H1 (cell line): ENCODE measurements at regions not wholly inside any gene's neighbourhood (a gene's known extent, or its start where the extent isn't known, plus 50 kb on each side); places are given as distances from the start of the nearest gene placed in this dataset.

ENCODE experiments used
- CTCF ChIA-PET: fragments of 300-600 bp; sonication (Branson Sonifier 250); formaldehyde crosslinking; loops from one replicate; lab custom pipeline; 2021; ENCODE audit not compliant: partially characterized antibody; lab: Charles Lee
- POLR2A ChIA-PET: fragments of 300-600 bp; sonication (Branson Sonifier 250); formaldehyde crosslinking; loops from one replicate; lab custom pipeline; 2021; ENCODE audit warnings: inconsistent platforms; ENCODE audit not compliant: partially characterized antibody; lab: Charles Lee
- DNase-seq, 2 experiments: peaks; one replicate each; pipeline versions ENCODE4 v3.0.0 to v3.0.0-alpha.2; 2010 to 2022; ENCODE audit warnings: low spot score in 2 of 2, low read depth in 1 of 2, mixed read lengths in 1 of 2
- FAIRE-seq: peaks from 2 replicates; lab custom pipeline; 2011; peaks lifted over from hg19 to GRCh38; lab: Jason Lieb, UNC
- H2AFZ ChIP-seq: 2 replicates; pipeline ENCODE4 v1.8.1; 2012; ENCODE audit warnings: low read length, inconsistent platforms
- H2AK5ac ChIP-seq: 2 replicates; pipeline ENCODE4 v1.6.1; 2013; ENCODE audit warnings: low read depth, low read length
- H2BK120ac ChIP-seq: replicated peaks from 2 replicates; pipeline ENCODE3; 2013; ENCODE audit warnings: low read depth, low read length, inconsistent platforms
- H2BK12ac ChIP-seq: 2 replicates; pipeline ENCODE4 v1.6.1; 2013; ENCODE audit warnings: low read depth, low read length
- H2BK15ac ChIP-seq: 2 replicates; pipeline ENCODE4 v1.6.1; 2013; ENCODE audit warnings: low read length
- H2BK20ac ChIP-seq: 2 replicates; pipeline ENCODE4 v1.6.1; 2013; ENCODE audit warnings: low read length
- H2BK5ac ChIP-seq: 2 replicates; pipeline ENCODE4 v1.6.1; 2013; ENCODE audit warnings: low read depth, low read length
- H3K14ac ChIP-seq: 2 replicates; pipeline ENCODE4 v1.6.1; 2013; ENCODE audit warnings: inconsistent platforms; ENCODE audit not compliant: insufficient read length
- H3K18ac ChIP-seq: 2 replicates; pipeline ENCODE4 v1.6.1; 2013; ENCODE audit warnings: low read length; ENCODE audit errors: extremely low read depth
- H3K23ac ChIP-seq: 2 replicates; pipeline ENCODE4 v1.6.1; 2013; ENCODE audit warnings: inconsistent platforms; ENCODE audit not compliant: insufficient read length
- H3K23me2 ChIP-seq: 2 replicates; pipeline ENCODE4 v1.6.1; 2013; ENCODE audit warnings: low read depth, low read length
- H3K27ac ChIP-seq: 2 replicates; pipeline ENCODE4 v1.6.1; 2011; ENCODE audit warnings: low read depth, low read length, inconsistent platforms
- H3K27me3 ChIP-seq, 4 experiments: replicated peaks in 1 of 4; 1 replicate in 1 of 4; 2 replicates in 3 of 4; pipeline versions ENCODE4 v1.6.1 to v1.8.1; 2011 to 2013; ENCODE audit warnings: low read length in 3 of 4, mild to moderate bottlenecking in 3 of 4, inconsistent platforms in 2 of 4, mixed read lengths in 2 of 4, moderate library complexity in 1 of 4; ENCODE audit not compliant: control insufficient read depth in 3 of 4, insufficient read depth in 3 of 4; ENCODE audit errors: extremely low read depth in 1 of 4
- H3K36me3 ChIP-seq, 4 experiments: 2 replicates each; pipeline versions ENCODE4 v1.6.1 to v1.8.1; 2011 to 2013; ENCODE audit warnings: mild to moderate bottlenecking in 4 of 4, low read length in 3 of 4, moderate library complexity in 2 of 4, control low read depth in 1 of 4, inconsistent platforms in 1 of 4; ENCODE audit not compliant: insufficient read depth in 4 of 4, control insufficient read depth in 2 of 4
- H3K4ac ChIP-seq: replicated peaks from 2 replicates; pipeline ENCODE3; 2013; ENCODE audit warnings: low read length, low read depth, mixed read lengths, inconsistent platforms; ENCODE audit not compliant: insufficient read length
- H3K4me1 ChIP-seq, 4 experiments: replicated peaks in 1 of 4; 1 replicate in 1 of 4; 2 replicates in 3 of 4; pipeline versions ENCODE4 v1.6.1 to v1.8.1; 2011 to 2013; ENCODE audit warnings: low read length in 3 of 4, inconsistent platforms in 2 of 4, mixed read lengths in 1 of 4; ENCODE audit not compliant: insufficient read depth in 4 of 4, control insufficient read depth in 3 of 4
- H3K4me2 ChIP-seq, 2 experiments: 2 replicates each; pipeline versions ENCODE4 v1.6.1 to v1.8.1; 2011 to 2013; ENCODE audit warnings: low read depth in 2 of 2, low read length in 2 of 2, control low read depth in 1 of 2, inconsistent platforms in 1 of 2, mild to moderate bottlenecking in 1 of 2; ENCODE audit not compliant: insufficient read depth in 1 of 2
- H3K4me3 ChIP-seq, 4 experiments: fragments of 200-600, 300-600 bp in 1 of 4; sonication (generic), shearing (Covaris generic), sonication (Bioruptor Twin) in 1 of 4; 2 replicates each; pipeline versions ENCODE4 v1.5.1 to v1.8.1; 2011 to 2016; ENCODE audit warnings: low read length in 4 of 4, low read depth in 3 of 4, control low read depth in 2 of 4, inconsistent platforms in 2 of 4, mild to moderate bottlenecking in 2 of 4, mixed read lengths in 1 of 4, moderate library complexity in 1 of 4; ENCODE audit not compliant: insufficient read depth in 2 of 4; ENCODE audit errors: extremely low read depth in 1 of 4
- H3K56ac ChIP-seq: replicated peaks from 2 replicates; pipeline ENCODE3; 2013; ENCODE audit warnings: low read depth, mild to moderate bottlenecking, mixed read lengths, low read length, inconsistent platforms; ENCODE audit not compliant: insufficient read length
- H3K79me1 ChIP-seq: 2 replicates; pipeline ENCODE4 v1.6.1; 2013; ENCODE audit warnings: low read depth, low read length, control low read depth
- H3K79me2 ChIP-seq, 2 experiments: 2 replicates each; pipeline versions ENCODE4 v1.6.1 to v1.8.1; 2012 to 2013; ENCODE audit warnings: low read length in 2 of 2, mild to moderate bottlenecking in 2 of 2, inconsistent platforms in 1 of 2; ENCODE audit not compliant: insufficient read depth in 2 of 2, control insufficient read depth in 1 of 2
- H3K9ac ChIP-seq, 4 experiments: replicated peaks in 1 of 4; 1 replicate in 1 of 4; 2 replicates in 3 of 4; pipeline versions ENCODE4 v1.6.1 to v1.8.1; 2011 to 2013; ENCODE audit warnings: low read depth in 3 of 4, low read length in 3 of 4, control low read depth in 2 of 4, mild to moderate bottlenecking in 2 of 4, moderate library complexity in 2 of 4, inconsistent platforms in 1 of 4; ENCODE audit errors: extremely low read depth in 1 of 4
- H3K9me3 ChIP-seq, 2 experiments: 2 replicates each; pipeline versions ENCODE4 v1.6.1 to v1.8.1; 2012 to 2013; ENCODE audit warnings: mild to moderate bottlenecking in 2 of 2, moderate library complexity in 2 of 2, control low read depth in 1 of 2, inconsistent platforms in 1 of 2, low read depth in 1 of 2, low read length in 1 of 2, mixed read lengths in 1 of 2; ENCODE audit not compliant: insufficient read depth in 2 of 2
- H4K20me1 ChIP-seq, 2 experiments: replicated peaks in 1 of 2; 2 replicates each; pipeline versions ENCODE3 to v1.8.1; 2011 to 2013; ENCODE audit warnings: inconsistent platforms in 2 of 2, low read length in 2 of 2, mild to moderate bottlenecking in 1 of 2; ENCODE audit not compliant: insufficient read depth in 2 of 2, control insufficient read depth in 1 of 2
- H4K5ac ChIP-seq: 2 replicates; pipeline ENCODE4 v1.6.1; 2013; ENCODE audit warnings: low read length, low read depth, mixed read lengths, inconsistent platforms; ENCODE audit not compliant: insufficient read length
- H4K8ac ChIP-seq: 2 replicates; pipeline ENCODE4 v1.8.0; 2013; ENCODE audit warnings: mild to moderate bottlenecking, moderate library complexity, low read length, inconsistent platforms; ENCODE audit not compliant: insufficient read depth; ENCODE audit errors: extremely low read depth
- H4K91ac ChIP-seq: replicated peaks from 2 replicates; pipeline ENCODE3; 2013; ENCODE audit warnings: low read length, mixed read lengths, inconsistent platforms; ENCODE audit not compliant: insufficient read length
- ATF2 ChIP-seq: IDR thresholded peaks from 2 replicates; pipeline ENCODE4 v1.6.1; 2012; ENCODE audit warnings: low read length, inconsistent platforms
- BACH1 ChIP-seq: IDR thresholded peaks from 2 replicates; pipeline ENCODE4 v1.6.1; 2012; ENCODE audit warnings: low read length, improper control_type of control experiment
- BCL11A ChIP-seq, 2 experiments: IDR thresholded peaks; one replicate each; pipeline ENCODE4 v1.6.1; 2011; ENCODE audit warnings: low read depth in 2 of 2, low read length in 2 of 2, mild to moderate bottlenecking in 2 of 2
- CHD2 ChIP-seq: IDR thresholded peaks from 2 replicates; pipeline ENCODE4 v1.6.1; 2012; ENCODE audit warnings: low read length, improper control_type of control experiment
- JUND ChIP-seq: IDR thresholded peaks from 2 replicates; pipeline ENCODE4 v1.6.1; 2011; ENCODE audit warnings: mild to moderate bottlenecking, improper control_type of control experiment, low read length
- POLR2AphosphoS5 ChIP-seq: IDR thresholded peaks from 2 replicates; pipeline ENCODE4 v1.6.1; 2011; ENCODE audit warnings: low read depth, low read length
- RXRA ChIP-seq: IDR thresholded peaks from 2 replicates; pipeline ENCODE4 v1.6.1; 2011; ENCODE audit warnings: low read depth, mild to moderate bottlenecking, low read length, moderate library complexity; ENCODE audit not compliant: insufficient read depth
- SIN3A ChIP-seq, 2 experiments: IDR thresholded peaks in 1 of 2; conservative IDR thresholded peaks in 1 of 2; 2 replicates each; pipeline ENCODE4 v1.6.1; 2011 to 2012; ENCODE audit warnings: low read length in 2 of 2, improper control_type of control experiment in 1 of 2, low read depth in 1 of 2, mild to moderate bottlenecking in 1 of 2
- SIX5 ChIP-seq: IDR thresholded peaks from 2 replicates; pipeline ENCODE4 v1.6.1; 2011; ENCODE audit warnings: mild to moderate bottlenecking, low read depth, low read length

GRCh38 chr2:12296915-12297314, 419.8 kb upstream of the TRIB2 start:
- Histone ChIP-seq H3K23me2 (no peaks in the 10 kb centered on the region), H3K9ac (no peak overlapping the region), H3K27ac (no peak overlapping the region), H3K4me1 (no peaks in the 10 kb centered on the region), H2AK5ac (no peak overlapping the region), H2BK15ac (no peak overlapping the region), H3K9me3 (no peaks in the 10 kb centered on the region), H3K27me3 (no peaks in the 10 kb centered on the region), H3K36me3 (no peaks in the 10 kb centered on the region), H2BK20ac (no peak overlapping the region), H4K8ac (no peak overlapping the region), H3K79me2 (no peaks in the 10 kb centered on the region), H3K23ac (no peak overlapping the region), H2BK12ac (no peak overlapping the region), H3K79me1 (no peaks in the 10 kb centered on the region), H4K20me1 (no peaks in the 10 kb centered on the region), H2BK5ac (no peak overlapping the region), H4K5ac (no peak overlapping the region), H3K56ac (no peak overlapping the region), H2BK120ac (no peak overlapping the region), H3K18ac (no peak overlapping the region), H2AFZ (no peak overlapping the region), H3K4me3 (no peak overlapping the region), H3K14ac (no peak overlapping the region), H3K4ac (no peak overlapping the region), H4K91ac (no peak overlapping the region), H3K4me2 (no peak overlapping the region)
- FAIRE-seq: no peak
- ChIA-PET POLR2A (no interaction called here), CTCF (interaction anchor here (0.5 to 1.4 kb wide), 2 partner anchors 8 to 59 kb away, joined by 3 read pairs; no protein-coding TSS in a partner anchor)
- TF ChIP-seq POLR2AphosphoS5 (no peak), BACH1 (no peak), RXRA (no peak), JUND (no peak), BCL11A (IDR thresholded peaks at IDR 0.05; ENCODE audit: low read depth in 2 of 2, low read length in 2 of 2) (no peak), SIN3A (conservative IDR thresholded peaks at IDR 0.05 in 1 of 2, IDR thresholded peaks at IDR 0.05 in 1 of 2; ENCODE audit: low read depth in 1 of 2, low read length in 2 of 2) (no peak), SIX5 (no peak), CHD2 (no peak), ATF2 (no peak)
- no peak for DNase-seq
